Activated CD8-positive, alpha-beta memory T cell treated with anti-CD3 and anti-CD28 coated beads for 48 hours (primary cell): ENCODE measurements at regions not wholly inside any gene's neighbourhood (a gene's known extent, or its start where the extent isn't known, plus 50 kb on each side); places are given as distances from the start of the nearest gene placed in this dataset.
"Not testable (repeated sequence)": the region's sequence is repeated elsewhere in the genome, so short reads cannot be mapped to it uniquely, and the experiment has no call there.

Experiments used
- DNase-seq, 3 experiments: peaks; one replicate each; pipeline ENCODE4 v3.0.0-alpha.2; 2020; ENCODE audit warnings: low read depth in 2 of 3, low spot score in 2 of 3

DNA sequence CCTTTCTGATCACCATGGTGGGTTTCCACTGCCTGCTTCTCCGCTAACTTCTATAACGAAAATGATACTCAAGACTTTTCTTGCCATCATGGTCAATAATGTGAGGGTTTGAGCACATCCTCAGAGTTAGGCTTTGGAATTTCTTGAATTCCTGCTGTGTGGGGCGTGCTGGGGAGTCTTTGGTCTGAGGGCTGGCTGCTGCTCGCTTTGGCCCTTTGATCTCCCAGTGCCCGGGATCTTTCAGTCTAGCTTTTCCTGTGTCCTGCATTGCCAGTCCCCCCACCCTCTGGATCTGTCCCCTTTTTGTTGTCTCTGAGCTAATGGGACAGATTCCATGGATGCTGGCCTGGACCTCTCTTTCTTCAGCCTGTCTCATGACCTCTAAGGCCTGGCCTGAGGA is 182.6 kb downstream of the NPIPA7 start:
- not testable (repeated sequence) for DNase-seq

DNA sequence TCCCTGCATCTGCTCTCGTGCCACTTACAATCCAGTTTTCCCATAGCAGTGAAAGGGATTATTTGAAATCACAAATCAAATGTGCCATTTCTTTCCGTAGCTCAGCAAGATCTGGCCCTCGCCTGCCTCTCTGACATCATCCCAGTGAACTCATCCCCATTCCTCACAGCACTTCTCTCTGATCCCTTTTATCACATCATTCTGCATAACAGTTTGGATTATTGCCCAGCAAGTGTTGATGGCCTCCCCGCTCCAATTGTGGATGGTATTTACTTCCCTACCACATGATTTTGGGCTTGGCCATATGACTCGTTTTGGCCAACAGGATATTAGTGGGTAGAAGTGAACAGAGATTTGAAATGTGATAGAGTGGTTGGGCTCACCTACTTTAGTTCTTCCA is 185.0 kb downstream of the NPIPA7 start:
- DNase-seq: not testable (repeated sequence)

DNA sequence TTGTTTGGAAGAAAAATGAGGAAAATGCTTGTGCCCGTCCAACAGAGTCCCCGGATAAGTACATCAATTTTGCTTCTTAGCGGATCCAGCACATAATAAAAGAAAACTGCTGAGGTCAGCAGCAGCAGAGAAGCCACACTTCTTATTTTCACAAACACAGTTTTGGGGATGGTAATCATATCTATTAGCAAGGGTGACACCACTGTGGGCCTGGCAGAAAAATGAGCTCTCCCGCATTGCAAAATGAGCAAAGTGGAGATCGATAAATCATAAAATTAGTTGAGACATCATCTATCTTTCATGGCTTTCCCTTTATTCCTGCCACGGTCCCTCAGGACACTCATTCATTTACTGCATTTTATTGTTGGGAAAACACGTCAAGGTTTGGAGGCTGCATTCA is 186.4 kb downstream of the NPIPA7 start:
- DNase-seq: not testable (repeated sequence)

DNA sequence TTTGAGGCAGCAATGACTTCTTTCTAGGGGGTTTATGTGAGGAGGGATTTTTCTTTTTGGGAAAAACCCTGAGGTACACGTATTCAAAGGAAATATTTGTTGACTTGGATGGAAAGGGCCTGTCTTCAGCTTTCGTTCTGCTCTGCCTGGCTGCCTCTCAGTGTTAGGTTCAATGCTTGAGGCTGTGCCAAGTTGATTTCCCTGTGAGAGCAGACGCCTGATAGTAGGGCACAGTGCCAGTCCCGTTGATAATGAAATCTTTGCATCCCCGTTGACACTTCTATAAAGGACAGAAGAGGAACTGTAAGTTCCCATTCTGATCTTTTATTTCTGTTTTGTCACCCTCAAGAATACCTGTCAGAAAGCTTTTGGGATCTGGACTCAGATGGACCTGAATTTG is 191.1 kb downstream of the NPIPA7 start:
- not testable (repeated sequence) for DNase-seq

DNA sequence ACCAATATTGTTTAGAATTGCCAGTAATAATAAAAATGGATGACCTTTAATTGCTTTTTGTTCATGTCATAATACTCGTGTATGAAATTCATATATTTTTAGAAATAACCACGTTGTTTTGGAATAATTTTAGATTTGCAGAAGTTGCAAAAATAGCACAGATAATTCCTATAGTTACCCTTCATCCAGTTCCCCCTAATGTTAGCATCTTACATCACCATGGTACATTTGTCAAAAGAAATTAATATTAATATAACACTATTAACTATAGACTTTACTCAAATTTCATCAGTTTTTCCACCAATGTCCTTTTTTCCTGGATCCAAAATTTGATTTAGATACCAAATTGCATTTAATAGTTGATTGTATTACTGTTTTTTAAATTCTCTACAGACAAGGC is 191.9 kb downstream of the NPIPA7 start:
- not testable (repeated sequence) for DNase-seq

DNA sequence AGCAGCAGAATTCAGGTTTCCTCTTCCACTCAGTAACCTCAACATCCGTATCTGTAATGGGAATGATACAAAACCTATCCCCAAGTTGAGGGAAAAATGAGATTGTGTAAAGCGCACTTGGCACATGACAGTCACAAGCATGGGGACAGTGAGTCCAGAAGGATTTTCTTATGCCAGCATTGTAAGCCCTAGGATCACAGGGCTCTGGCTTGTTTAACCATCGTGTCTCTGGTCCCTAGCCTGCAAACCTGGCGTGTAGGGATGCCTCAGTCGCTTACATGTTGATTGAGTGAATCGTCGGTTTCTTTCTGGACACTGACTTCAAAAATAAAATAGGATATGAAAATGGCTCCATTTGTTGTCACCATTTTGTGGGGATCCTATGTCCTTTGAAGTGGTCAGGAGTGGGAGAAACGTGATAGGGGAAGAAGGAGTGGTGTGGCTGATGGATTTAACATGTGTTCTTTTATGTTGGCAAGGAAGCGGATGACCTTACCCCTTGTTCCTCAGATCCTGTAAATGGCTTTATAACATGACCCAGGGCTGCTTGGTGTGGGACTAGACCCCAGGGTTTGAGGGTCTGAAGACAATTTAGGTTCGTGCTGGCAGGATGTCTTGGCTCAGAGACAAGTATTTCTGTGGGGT is 193.3 kb downstream of the NPIPA7 start:
- not testable (repeated sequence) for DNase-seq

DNA sequence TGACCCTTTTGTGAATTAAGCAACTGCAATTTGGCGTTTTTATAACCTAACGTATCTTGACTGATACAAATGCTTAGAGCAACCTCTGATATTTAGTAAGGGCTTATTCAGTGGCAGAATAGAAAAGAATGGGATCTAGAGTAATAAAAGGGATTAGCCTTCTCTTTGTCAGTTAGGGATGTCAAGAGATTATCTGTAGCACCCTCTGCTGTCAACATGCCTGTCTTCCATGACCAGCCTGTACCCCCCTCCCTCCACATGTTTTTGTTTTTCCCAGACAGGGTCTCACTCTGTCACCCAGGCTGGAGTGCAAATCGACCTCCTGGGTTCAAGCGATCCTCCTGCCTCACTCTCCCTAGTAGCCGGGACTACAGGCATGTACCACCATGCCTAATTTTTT is 198.1 kb downstream of the NPIPA7 start:
- not testable (repeated sequence) for DNase-seq

DNA sequence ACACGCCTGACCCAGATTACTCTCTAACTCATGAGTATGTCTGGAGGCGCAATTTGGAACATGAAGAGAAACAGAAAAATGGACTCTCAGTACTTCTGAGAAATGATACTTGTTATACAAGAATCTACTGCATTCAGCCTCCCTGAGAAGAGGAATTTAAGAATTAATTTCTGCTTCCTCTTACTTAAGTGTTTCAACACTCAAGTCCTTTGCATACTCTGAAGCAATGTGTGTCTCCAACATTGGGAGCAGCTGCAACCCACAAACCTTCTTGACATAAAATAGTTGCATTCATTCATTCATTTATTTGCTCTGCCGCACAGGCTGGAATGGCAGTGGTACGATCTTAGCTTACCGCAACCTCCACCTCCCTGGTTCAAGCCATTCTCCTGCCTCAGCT is 199.8 kb downstream of the NPIPA7 start:
- DNase-seq: no peak

DNA sequence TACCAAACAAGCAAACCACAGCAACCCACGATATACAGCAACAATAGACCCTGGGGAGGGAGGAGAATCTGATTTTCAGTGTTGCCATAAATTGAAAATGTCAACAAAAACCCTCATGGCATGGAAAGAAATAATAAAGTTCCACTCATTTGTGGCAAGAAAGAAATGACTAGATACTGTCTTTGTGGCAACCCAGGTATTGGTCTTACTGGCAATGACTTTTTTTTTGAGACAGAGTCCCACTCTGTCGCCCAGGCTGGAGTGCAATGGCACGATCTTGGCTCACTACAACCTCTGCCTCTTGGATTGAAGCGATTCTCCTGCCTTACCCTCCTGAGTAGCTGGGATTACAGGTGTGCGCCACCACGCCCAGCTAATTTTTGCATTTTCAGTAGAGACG is 204.0 kb downstream of the NPIPA7 start:
- DNase-seq: not testable (repeated sequence)

DNA sequence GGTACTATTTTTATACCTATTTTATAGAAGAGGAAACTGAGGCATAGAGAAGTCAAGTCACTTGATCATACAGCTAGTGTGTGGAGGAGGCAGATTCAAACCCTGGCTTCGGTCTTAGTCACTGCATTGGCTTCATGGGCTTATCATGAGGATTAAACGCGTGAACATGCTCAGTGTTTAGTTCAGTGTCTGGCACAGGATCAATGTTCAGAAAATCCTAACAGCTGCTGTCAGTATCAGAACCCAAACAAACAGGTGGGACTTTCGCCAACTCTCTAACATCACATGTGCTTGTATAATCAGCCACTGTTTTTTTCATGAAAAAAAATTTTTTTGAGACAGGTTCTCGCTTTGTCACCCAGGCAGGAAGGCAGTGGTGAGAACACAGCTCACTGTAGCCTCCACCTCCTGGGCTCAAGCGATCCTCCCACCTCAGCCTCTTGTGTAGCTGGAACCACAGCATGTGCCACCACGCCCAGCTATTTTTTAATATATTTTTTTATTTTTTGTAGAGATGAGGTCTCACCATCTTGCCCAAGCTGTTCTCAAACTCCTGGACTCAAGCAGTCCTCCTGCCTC is 207.2 kb downstream of the NPIPA7 start:
- DNase-seq: not testable (repeated sequence)

DNA sequence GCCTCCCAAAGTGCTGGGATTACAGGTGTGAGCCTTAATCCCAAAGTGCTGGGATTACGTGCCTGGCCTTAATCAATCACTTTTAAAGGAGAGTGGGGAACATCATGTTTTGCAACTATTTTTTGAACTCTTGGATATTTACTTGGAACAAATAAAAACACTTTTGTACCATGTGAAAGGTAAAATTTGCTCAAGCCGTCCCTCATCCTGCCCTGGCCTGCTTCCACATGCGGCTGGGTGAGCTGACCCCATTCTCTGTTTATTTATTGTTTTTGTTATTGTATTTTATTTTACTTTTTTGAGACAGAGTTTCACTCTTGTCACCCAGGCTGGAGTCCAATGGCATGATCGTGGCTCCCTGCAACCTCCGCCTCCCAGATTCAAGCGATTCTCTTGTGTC is 208.0 kb downstream of the NPIPA7 start:
- not testable (repeated sequence) for DNase-seq

DNA sequence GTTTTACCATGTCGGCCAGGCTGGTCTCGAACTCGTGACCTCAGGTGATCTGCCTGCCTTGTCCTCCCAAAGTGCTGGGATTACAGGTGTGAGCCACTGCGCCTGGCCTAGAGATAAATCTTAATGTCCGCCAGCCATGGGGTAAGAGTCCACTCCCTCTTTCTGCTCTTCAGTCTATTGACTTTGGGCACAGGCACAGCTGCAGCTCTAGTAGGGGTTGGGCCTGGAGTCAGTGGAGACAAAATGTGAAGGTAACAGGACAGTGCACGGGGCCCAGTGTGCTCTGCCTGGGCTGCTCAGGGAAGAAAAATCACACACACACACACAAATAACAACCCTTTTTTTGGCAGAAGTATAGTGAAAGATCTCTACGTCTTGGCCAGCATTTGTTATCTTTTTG is 209.5 kb downstream of the NPIPA7 start:
- not testable (repeated sequence) for DNase-seq

DNA sequence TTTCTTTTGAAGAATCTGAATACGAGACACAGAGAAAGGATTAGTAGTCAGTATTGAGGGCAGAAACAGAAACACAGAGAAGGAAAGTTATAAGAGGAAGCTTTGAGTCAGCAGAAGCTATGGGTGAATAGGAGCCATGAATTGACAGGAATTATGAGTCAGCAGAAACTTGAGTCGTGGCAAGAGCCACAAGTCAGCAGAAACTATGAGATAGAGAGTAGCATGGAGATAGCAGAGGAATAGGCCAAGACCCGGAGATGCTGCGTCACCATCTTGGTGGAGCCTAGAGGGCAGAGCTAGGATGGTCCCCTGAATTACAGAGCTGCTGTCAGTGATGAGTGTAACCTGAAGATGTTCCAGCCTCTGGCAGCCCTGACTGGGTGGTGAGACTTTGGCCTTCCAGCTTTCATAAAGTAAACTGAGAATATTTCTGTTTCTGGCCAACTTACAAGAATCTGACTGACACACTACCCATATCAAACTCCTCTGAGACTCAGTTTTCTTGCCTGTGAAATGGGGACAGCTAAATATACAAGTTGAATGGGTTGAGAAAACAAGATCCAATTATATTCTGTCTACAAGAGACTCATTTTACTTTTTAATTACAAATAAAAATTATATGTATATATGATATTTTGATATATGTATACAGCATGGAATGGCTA is 211.8 kb downstream of the NPIPA7 start:
- not testable (repeated sequence) for DNase-seq

DNA sequence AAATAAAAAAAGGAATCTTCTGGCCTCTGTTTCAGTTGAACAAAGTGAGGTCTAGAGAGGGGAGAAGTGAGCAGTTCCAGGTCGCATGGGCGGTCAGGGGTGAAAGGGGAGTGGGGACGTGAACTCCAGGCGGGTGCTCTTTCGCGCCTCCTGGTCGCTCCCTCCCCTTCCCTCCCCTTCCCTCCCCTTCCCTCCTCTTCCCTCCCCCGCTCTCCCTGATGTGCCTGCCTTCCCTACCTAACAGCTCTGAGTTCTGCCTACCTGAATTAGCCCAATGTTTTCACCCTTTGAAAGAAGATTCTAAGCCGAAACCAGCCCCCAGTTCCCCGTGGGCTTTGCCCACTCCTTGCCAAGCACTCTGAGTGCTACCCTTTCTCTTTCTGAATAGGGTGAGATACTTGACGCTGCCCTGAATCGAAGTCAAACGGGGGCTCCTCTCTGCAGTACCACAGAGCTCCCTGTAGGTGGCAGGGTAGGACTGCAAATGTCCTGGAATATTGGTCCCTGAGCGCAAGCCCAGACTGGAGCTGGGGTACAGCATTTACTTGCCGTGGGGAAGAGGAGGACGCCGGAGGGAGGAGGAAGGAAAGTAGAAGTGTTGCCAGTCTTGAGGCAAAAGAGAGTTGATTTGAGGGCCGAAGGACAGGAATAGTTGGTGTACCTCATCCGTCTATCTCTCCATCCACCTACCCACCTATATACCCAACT is 214.4 kb downstream of the NPIPA7 start:
- DNase-seq: peak; percentile 2 to 35 (median 11)

DNA sequence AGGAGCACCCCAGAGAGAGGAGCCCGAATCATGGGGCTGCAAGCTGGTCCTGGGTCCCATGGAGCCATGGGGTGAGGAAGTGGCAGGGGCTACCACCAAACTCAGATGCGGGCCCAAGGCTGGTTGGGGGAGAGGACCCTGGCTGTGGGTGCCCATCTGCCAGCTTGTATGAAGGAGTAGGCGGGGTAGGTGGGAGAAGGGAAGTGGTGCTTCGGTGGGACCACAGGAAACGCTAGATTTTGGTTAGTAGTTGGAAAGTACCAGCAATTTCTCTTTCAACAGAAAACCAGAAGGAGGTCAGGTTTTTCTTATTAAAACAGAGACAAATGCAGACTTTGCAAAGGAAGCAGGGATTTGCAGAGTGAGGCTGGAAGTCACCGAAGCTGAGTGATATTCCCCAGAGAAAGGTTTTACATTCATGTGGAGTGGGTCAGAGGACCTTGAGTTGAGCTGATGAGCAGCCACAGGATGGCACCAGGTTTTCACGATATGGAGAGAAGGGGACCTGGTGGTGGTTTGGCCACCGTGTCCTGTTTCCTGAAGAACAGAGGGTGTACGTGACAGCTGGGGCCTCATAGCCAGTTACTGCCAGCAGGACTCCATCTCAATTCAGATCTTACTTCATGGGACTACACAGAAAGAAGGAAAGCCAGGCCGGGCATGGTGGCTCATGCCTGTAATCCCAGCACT is 216.2 kb downstream of the NPIPA7 start:
- not testable (repeated sequence) for DNase-seq

DNA sequence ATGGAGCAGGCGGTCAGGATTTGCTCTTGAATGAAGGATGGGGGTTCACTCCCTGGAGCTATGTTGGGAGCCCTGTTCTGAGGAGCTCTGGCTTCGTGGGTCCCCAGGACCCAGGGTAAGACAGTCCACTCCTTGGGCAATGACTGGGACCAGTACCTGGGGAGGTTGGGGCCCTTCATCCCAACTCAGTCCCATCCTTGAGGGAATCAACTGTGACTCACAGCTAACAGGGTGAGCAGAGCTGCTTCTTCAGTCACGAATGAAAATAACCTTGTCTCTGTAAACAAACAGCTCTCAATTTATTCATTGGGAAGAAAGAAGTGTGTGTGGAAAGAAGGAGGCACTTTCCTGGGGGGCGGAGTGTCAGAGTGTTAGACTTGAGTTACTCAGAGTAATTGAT is 222.3 kb downstream of the NPIPA7 start:
- not testable (repeated sequence) for DNase-seq

DNA sequence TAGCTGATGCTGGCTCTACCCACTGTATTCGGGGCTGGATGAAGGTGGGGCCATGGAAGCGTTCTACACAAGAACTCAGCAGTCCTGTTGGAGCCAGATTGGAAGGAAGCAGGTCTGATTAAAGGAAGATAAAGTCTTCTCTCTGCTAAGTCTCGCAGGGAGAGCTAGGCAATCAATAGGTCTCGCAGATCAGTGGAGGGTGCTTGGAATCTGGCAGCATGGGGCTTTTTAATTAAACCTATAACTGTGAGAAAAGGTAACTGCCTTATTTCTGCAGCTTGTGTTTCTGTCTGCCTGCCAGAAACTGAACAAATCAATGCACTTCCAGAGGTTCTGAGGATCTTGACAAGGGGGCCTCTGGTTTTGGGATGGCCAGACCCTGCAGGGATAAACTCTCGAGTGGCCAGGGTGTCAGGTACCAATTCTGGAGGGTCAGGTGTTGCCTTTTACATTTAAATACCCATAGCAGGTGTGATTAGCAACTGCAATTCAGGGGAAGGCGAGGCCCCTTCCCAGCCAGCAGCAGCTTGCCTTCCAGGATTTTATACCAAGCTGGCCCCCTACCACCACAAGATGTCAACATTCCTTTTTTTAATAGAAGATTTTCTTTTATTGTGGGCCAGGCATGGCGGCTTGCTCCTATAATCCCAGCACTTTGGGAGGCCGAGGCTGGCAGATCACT is 228.6 kb downstream of the NPIPA7 start:
- not testable (repeated sequence) for DNase-seq

DNA sequence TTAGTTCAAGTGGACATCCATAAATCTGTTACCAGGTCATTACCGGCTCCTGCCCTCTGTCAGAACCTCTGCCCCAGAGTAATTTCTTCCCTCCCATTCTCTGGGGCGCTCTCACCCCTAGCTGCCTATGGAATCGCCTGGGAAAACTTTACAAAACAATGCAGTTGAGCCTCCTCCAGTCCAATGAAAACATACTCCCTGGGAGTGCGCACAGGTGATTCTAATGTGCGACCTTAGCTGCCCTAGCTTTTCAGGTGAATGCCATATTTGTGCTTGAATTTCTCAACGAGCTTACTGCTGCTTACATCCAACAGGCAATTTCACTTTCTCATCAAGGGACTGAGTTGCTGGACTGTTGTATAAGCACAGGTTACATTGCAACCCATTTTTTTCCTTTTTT is 230.7 kb downstream of the NPIPA7 start:
- DNase-seq: not testable (repeated sequence)

DNA sequence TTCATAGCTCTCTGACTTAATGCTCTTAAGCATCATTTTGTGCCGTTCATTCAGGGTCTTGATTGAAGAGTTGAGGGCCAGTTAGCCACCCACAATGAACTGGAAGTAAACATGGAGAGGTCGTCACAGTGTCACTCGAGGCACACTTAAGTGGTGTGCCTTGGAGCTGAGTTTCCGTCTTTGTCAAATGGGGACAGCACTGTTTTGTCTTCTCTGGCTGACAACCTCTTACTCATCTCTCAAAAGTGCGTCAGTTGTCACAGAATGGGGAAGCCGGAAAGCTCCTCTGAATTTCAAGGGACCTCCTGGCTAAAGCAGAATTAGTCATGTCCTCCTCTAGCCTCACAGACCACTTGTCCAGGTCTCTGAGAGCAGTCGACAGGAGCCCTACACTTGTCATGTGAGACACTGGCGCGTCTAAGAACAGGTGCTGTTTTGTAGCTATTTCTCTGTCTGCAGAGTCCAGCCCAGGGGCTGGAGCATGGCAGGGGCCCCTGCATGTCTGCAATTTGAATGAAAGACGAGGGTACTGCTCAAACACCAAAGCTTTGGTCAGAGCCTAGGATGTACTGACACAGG is 231.5 kb downstream of the NPIPA7 start:
- DNase-seq: not testable (repeated sequence)

DNA sequence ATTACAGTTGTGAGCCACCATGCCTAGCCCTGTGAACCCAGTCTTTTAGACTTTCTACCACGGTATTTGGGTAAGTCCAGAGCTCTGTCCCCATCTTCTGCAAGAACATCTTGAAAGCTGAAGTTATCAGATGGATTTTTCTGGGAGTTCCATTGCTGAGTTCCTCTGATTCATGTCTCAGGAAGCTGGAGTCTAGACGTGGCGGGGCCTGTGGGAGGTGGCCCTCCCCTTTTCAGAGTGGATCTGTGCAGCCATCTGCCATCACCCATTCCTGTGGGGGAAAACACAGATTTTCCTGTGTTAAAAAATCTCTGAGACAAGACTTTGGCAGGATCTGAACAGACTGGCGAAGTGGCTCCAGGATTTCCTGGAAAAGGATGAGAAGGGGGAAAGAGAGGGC is 234.3 kb downstream of the NPIPA7 start:
- DNase-seq: not testable (repeated sequence)
